Tibial nerve (tissue), 4 donors: ENCODE measurements at regions not wholly inside any gene's neighbourhood (a gene's known extent, or its start where the extent isn't known, plus 50 kb on each side); places are given as distances from the start of the nearest gene placed in this dataset.

Experiments used
- CTCF ChIP-seq, 5 experiments: fragments of 200-600 bp in 3 of 5; fragments of 450-650 bp in 2 of 5; sonication (generic) in 3 of 5; IDR thresholded peaks; one replicate each; pipeline ENCODE4 v1.5.1; 2016 to 2019; ENCODE audit warnings: antibody characterized with exemption in 5 of 5, mild to moderate bottlenecking in 3 of 5, moderate library complexity in 2 of 5
- EP300 ChIP-seq, 2 donors: sonication (generic); formaldehyde crosslinking; IDR thresholded peaks; one replicate each; pipeline ENCODE4 v1.6.1; 2017; ENCODE audit warnings: antibody characterized with exemption in 2 of 2, mild to moderate bottlenecking in 1 of 2

- TF ChIP-seq CTCF (IDR thresholded peaks at IDR 0.05) = no peak
- no peak for TF ChIP-seq EP300 (IDR thresholded peaks at IDR 0.05)
These were observed 947.1 kb downstream of the GRM8 start for GRCh38 chr7:126305671-126306070.
